Fibroblast of lung (primary cell): ENCODE measurements at regions not wholly inside any gene's neighbourhood (a gene's known extent, or its start where the extent isn't known, plus 50 kb on each side); places are given as distances from the start of the nearest gene placed in this dataset.

ENCODE experiments used
- CTCF ChIP-seq, 2 donors: IDR thresholded peaks in 1 of 2; conservative IDR thresholded peaks in 1 of 2; 1 replicate in 1 of 2; 2 replicates in 1 of 2; pipeline ENCODE4 v1.5.1; 2011 to 2012; ENCODE audit warnings: low read length in 2 of 2, control low read depth in 1 of 2, inconsistent platforms in 1 of 2, low read depth in 1 of 2, mild to moderate bottlenecking in 1 of 2
- EZH2 ChIP-seq: IDR thresholded peaks from 2 replicates; pipeline ENCODE4 v1.5.1; 2012; ENCODE audit warnings: low read length, control low read depth, mild to moderate bottlenecking; ENCODE audit errors: missing control alignments

- TF ChIP-seq CTCF (conservative IDR thresholded peaks at IDR 0.05 in 1 of 2, IDR thresholded peaks at IDR 0.05 in 1 of 2; ENCODE audit: low read depth in 1 of 2, low read length in 2 of 2) (no peak), EZH2 (no peak)
Measured at GRCh38 chr9:80501635-80502034, 929.9 kb downstream of the TLE4 start.
